ENCODE measurements at regions not wholly inside any gene's neighbourhood (a gene's known extent, or its start where the extent isn't known, plus 50 kb on each side); places are given as distances from the start of the nearest gene placed in this dataset.

DNA sequence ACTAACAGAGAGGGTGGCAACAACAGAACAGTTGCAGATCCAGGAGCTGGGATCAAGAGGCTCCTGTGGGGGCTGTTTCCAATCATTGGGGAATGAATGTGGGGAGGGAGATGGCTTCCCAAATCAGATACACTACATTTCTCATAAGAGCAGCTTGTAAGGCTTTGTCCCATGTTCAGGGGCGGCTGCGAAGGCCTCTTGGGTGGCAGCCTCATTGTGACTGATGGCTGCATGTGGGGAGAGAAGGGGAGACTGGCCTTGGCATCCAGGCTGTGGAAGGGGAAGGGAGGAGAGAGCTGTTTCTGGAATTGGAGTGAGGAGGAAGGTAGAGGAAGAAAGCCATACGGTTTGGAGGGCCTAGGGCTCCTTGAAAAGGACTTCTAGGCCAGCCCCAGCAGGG is 326.6 kb upstream of the RGMA start:
- TF ChIP-seq CBX8 (IDR thresholded peaks at IDR 0.05; ENCODE audit: borderline replicate concordance, low read depth, low read length) (no peak), RAD21 (IDR thresholded peaks at IDR 0.05 in 1 of 2, conservative IDR thresholded peaks at IDR 0.05 in 1 of 2; ENCODE audit: low read depth in 2 of 2, low read length in 2 of 2) (no peak), POLR2AphosphoS5 (IDR thresholded peaks at IDR 0.05; ENCODE audit: low read depth, low read length) (no peak), EP300 (IDR thresholded peaks at IDR 0.05; ENCODE audit: borderline replicate concordance in 1 of 2, low read depth in 2 of 2, low read length in 2 of 2) (no peak), BACH1 (IDR thresholded peaks at IDR 0.05; ENCODE audit: low read length) (no peak), EZH2 (IDR thresholded peaks at IDR 0.05; ENCODE audit: low read depth, low read length, severe bottlenecking) (no peak), YY1 (IDR thresholded peaks at IDR 0.05; ENCODE audit: low read depth, low read length) (no peak), EGR1 (IDR thresholded peaks at IDR 0.05; ENCODE audit: borderline replicate concordance, low read depth, low read length) (no peak), SP1 (IDR thresholded peaks at IDR 0.05; ENCODE audit: low read depth, low read length) (no peak), RBBP5 (IDR thresholded peaks at IDR 0.05; ENCODE audit: borderline replicate concordance, low read depth, low read length) (no peak)
- TF ChIP-seq, protein P1, sequence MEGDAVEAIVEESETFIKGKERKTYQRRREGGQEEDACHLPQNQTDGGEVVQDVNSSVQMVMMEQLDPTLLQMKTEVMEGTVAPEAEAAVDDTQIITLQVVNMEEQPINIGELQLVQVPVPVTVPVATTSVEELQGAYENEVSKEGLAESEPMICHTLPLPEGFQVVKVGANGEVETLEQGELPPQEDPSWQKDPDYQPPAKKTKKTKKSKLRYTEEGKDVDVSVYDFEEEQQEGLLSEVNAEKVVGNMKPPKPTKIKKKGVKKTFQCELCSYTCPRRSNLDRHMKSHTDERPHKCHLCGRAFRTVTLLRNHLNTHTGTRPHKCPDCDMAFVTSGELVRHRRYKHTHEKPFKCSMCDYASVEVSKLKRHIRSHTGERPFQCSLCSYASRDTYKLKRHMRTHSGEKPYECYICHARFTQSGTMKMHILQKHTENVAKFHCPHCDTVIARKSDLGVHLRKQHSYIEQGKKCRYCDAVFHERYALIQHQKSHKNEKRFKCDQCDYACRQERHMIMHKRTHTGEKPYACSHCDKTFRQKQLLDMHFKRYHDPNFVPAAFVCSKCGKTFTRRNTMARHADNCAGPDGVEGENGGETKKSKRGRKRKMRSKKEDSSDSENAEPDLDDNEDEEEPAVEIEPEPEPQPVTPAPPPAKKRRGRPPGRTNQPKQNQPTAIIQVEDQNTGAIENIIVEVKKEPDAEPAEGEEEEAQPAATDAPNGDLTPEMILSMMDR (IDR thresholded peaks at IDR 0.05; ENCODE audit: control extremely low read depth in 1 of 3, insufficient read depth in 1 of 3, low read depth in 1 of 3, low read length in 3 of 3), result no peak
- TF ChIP-seq, protein P2, sequence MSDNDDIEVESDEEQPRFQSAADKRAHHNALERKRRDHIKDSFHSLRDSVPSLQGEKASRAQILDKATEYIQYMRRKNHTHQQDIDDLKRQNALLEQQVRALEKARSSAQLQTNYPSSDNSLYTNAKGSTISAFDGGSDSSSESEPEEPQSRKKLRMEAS (IDR thresholded peaks at IDR 0.05), result no peak

Measured in H1 (cell line).